OCI-LY1 (cell line): ENCODE measurements at regions not wholly inside any gene's neighbourhood (a gene's known extent, or its start where the extent isn't known, plus 50 kb on each side); places are given as distances from the start of the nearest gene placed in this dataset.

Source experiments
- H2AFZ ChIP-seq: fragments of 200-600 bp; sonication (generic), shearing (Covaris generic); 2 replicates; pipeline ENCODE4 v1.6.0; 2014; ENCODE audit warnings: antibody characterized with exemption, mild to moderate bottlenecking, low read length
- H3F3A ChIP-seq: fragments of 200-600 bp; sonication (generic), shearing (Covaris generic); 2 replicates; pipeline ENCODE4 v1.6.0; 2014; ENCODE audit warnings: mild to moderate bottlenecking, antibody characterized with exemption, low read length, moderate library complexity; ENCODE audit not compliant: insufficient read depth
- H3K27ac ChIP-seq: fragments of 200-600 bp; sonication (generic); 2 replicates; pipeline ENCODE4 v1.5.1; 2014; ENCODE audit warnings: low read length, mixed run types, mild to moderate bottlenecking, low read depth; ENCODE audit not compliant: poor library complexity, severe bottlenecking
- H3K27me3 ChIP-seq: fragments of 200-600 bp; sonication (generic); 2 replicates; pipeline ENCODE4 v1.6.0; 2014; ENCODE audit warnings: antibody characterized with exemption, mild to moderate bottlenecking, low read length, moderate library complexity; ENCODE audit not compliant: insufficient read depth
- H3K36me3 ChIP-seq: fragments of 200-600 bp; sonication (generic); 2 replicates; pipeline ENCODE4 v1.6.1; 2014; ENCODE audit warnings: mild to moderate bottlenecking, antibody characterized with exemption, low read length, moderate library complexity, mixed read lengths; ENCODE audit not compliant: insufficient read depth
- H3K4me1 ChIP-seq: fragments of 200-600 bp; sonication (generic); 2 replicates; pipeline ENCODE4 v1.5.1; 2014; ENCODE audit warnings: mild to moderate bottlenecking, low read length, moderate library complexity; ENCODE audit not compliant: insufficient read depth, severe bottlenecking
- H3K4me2 ChIP-seq: fragments of 200-600 bp; sonication (generic), shearing (Covaris generic); 2 replicates; pipeline ENCODE4 v1.6.1; 2014; ENCODE audit warnings: low read length
- H3K4me3 ChIP-seq: fragments of 200-600 bp; sonication (generic); 2 replicates; pipeline ENCODE4 v1.5.1; 2014; ENCODE audit warnings: low read length, low read depth, mild to moderate bottlenecking, mixed read lengths; ENCODE audit not compliant: poor library complexity, severe bottlenecking
- H3K79me2 ChIP-seq: fragments of 200-600 bp; shearing (Covaris generic); 2 replicates; pipeline ENCODE4 v1.6.1; 2016; ENCODE audit warnings: mixed run types, low read length, mixed read lengths; ENCODE audit not compliant: insufficient read depth
- H3K9ac ChIP-seq: fragments of 200-600 bp; sonication (generic), shearing (Covaris generic); 2 replicates; pipeline ENCODE4 v1.6.1; 2014; ENCODE audit warnings: mild to moderate bottlenecking, low read length, mixed read lengths
- H3K9me2 ChIP-seq: fragments of 200-600 bp; sonication (generic), shearing (Covaris generic); 2 replicates; pipeline ENCODE4 v1.6.1; 2014; ENCODE audit warnings: low read depth, mild to moderate bottlenecking, low read length, mixed read lengths
- H3K9me3 ChIP-seq: fragments of 200-600 bp; shearing (Covaris generic); 2 replicates; pipeline ENCODE4 v1.6.1; 2014; ENCODE audit warnings: low read length, mixed read lengths
- H4K20me1 ChIP-seq: fragments of 200-600 bp; sonication (generic), shearing (Covaris generic); 2 replicates; pipeline ENCODE4 v1.6.0; 2016; ENCODE audit warnings: mild to moderate bottlenecking, low read length; ENCODE audit not compliant: insufficient read depth
- EZH2 ChIP-seq: fragments of 200-600 bp; sonication (generic), shearing (Covaris generic); IDR thresholded peaks from 2 replicates; pipeline ENCODE4 v1.8.0; 2017; ENCODE audit warnings: borderline replicate concordance, mixed run types, mild to moderate bottlenecking, antibody characterized with exemption, low read length, moderate library complexity, mixed read lengths
- TF ChIP-seq, protein P1 (sequence below): fragments of 200-600 bp; sonication (generic), shearing (Covaris generic); IDR thresholded peaks from 2 replicates; pipeline ENCODE4 v1.5.1; 2017; ENCODE audit warnings: mild to moderate bottlenecking, antibody characterized with exemption, low read length, moderate library complexity, mixed read lengths

GRCh38 chr19:30852168-30852567 is 480.0 kb downstream of the ZNF536 start:
- H3K4me1 ChIP-seq = no peaks in the 10 kb centered on the region
- H3F3A ChIP-seq = no peaks in the 10 kb centered on the region
- H3K79me2 ChIP-seq = no peaks in the 10 kb centered on the region
- H3K4me3 ChIP-seq = no peak overlapping the region
- TF ChIP-seq, protein P1, sequence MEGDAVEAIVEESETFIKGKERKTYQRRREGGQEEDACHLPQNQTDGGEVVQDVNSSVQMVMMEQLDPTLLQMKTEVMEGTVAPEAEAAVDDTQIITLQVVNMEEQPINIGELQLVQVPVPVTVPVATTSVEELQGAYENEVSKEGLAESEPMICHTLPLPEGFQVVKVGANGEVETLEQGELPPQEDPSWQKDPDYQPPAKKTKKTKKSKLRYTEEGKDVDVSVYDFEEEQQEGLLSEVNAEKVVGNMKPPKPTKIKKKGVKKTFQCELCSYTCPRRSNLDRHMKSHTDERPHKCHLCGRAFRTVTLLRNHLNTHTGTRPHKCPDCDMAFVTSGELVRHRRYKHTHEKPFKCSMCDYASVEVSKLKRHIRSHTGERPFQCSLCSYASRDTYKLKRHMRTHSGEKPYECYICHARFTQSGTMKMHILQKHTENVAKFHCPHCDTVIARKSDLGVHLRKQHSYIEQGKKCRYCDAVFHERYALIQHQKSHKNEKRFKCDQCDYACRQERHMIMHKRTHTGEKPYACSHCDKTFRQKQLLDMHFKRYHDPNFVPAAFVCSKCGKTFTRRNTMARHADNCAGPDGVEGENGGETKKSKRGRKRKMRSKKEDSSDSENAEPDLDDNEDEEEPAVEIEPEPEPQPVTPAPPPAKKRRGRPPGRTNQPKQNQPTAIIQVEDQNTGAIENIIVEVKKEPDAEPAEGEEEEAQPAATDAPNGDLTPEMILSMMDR = no peak
- TF ChIP-seq EZH2 = no peak
- no peaks in the 10 kb centered on the region for H4K20me1 ChIP-seq
- no peak overlapping the region for H2AFZ ChIP-seq
- H3K9me3 ChIP-seq = no peaks in the 10 kb centered on the region
- H3K27ac ChIP-seq = no peak overlapping the region
- H3K27me3 ChIP-seq = no peaks in the 10 kb centered on the region
- no peak overlapping the region for H3K9ac ChIP-seq
- H3K4me2 ChIP-seq = no peak overlapping the region
- H3K9me2 ChIP-seq = no peaks in the 10 kb centered on the region
- no peaks in the 10 kb centered on the region for H3K36me3 ChIP-seq

GRCh38 chr19:30851646-30852045 is 479.5 kb downstream of the ZNF536 start:
- Histone ChIP-seq H3K4me1 (no peaks in the 10 kb centered on the region), H3K4me2 (no peak overlapping the region), H3K27ac (no peak overlapping the region), H3K36me3 (no peaks in the 10 kb centered on the region), H3K27me3 (no peaks in the 10 kb centered on the region), H4K20me1 (no peaks in the 10 kb centered on the region), H3K9ac (no peak overlapping the region), H3K9me2 (no peaks in the 10 kb centered on the region), H3F3A (no peaks in the 10 kb centered on the region), H3K9me3 (no peaks in the 10 kb centered on the region), H2AFZ (no peak overlapping the region), H3K79me2 (no peaks in the 10 kb centered on the region), H3K4me3 (no peak overlapping the region)
- no peak for TF ChIP-seq EZH2
- TF ChIP-seq, protein P1 = no peak

- no peak overlapping the region for H3K9ac ChIP-seq
- no peak overlapping the region for H2AFZ ChIP-seq
- no peaks in the 10 kb centered on the region for H3K27me3 ChIP-seq
- H3K4me3 ChIP-seq = no peak overlapping the region
- H3K27ac ChIP-seq = no peak overlapping the region
- no peaks in the 10 kb centered on the region for H4K20me1 ChIP-seq
- no peaks in the 10 kb centered on the region for H3K9me3 ChIP-seq
- no peaks in the 10 kb centered on the region for H3K4me1 ChIP-seq
- no peaks in the 10 kb centered on the region for H3K9me2 ChIP-seq
- TF ChIP-seq, protein P1 = no peak
- TF ChIP-seq EZH2 = no peak
- H3K36me3 ChIP-seq = no peaks in the 10 kb centered on the region
- H3K4me2 ChIP-seq = no peak overlapping the region
- no peaks in the 10 kb centered on the region for H3F3A ChIP-seq
- H3K79me2 ChIP-seq = no peaks in the 10 kb centered on the region
These were observed 476.6 kb downstream of the ZNF536 start for GRCh38 chr19:30848636-30849425.
